HEK293 (cell line): ENCODE measurements at regions not wholly inside any gene's neighbourhood (a gene's known extent, or its start where the extent isn't known, plus 50 kb on each side); places are given as distances from the start of the nearest gene placed in this dataset.
"Not testable (repeated sequence)": the region's sequence is repeated elsewhere in the genome, so short reads cannot be mapped to it uniquely, and the experiment has no call there.

ENCODE experiments used
- CTCF ChIA-PET: fragments of 350-600 bp; formaldehyde crosslinking; extraction: SDS; loops from one replicate; lab custom pipeline; 2021; ENCODE audit warnings: antibody characterized with exemption; lab: Yijun Ruan, JAX
- POLR2A ChIA-PET: fragments of 300-600 bp; formaldehyde crosslinking; extraction: SDS; loops from one replicate; lab custom pipeline; 2020; ENCODE audit warnings: antibody characterized with exemption, inconsistent platforms; lab: Yijun Ruan, JAX
- H3K27ac ChIP-seq: fragments of 200-500 bp; sonication (Bioruptor generic); 2 replicates; pipeline ENCODE4 v1.5.1; 2014; ENCODE audit warnings: low read depth, low read length, control low read depth, inconsistent platforms; ENCODE audit errors: extremely low read depth
- H3K36me3 ChIP-seq, 2 experiments: fragments of 200-500 bp in 1 of 2; sonication (Bioruptor generic) in 1 of 2; 1 replicate in 1 of 2; 2 replicates in 1 of 2; pipeline ENCODE4 v1.5.1; 2014 to 2017; ENCODE audit warnings: inconsistent platforms in 2 of 2, low read length in 2 of 2; ENCODE audit not compliant: control insufficient read depth in 2 of 2, insufficient read depth in 1 of 2
- H3K4me1 ChIP-seq: fragments of 200-500 bp; sonication (Bioruptor generic); 2 replicates; pipeline ENCODE4 v1.5.1; 2014; ENCODE audit warnings: mild to moderate bottlenecking, low read length, inconsistent platforms; ENCODE audit not compliant: control insufficient read depth, insufficient read depth
- H3K4me3 ChIP-seq: 2 replicates; pipeline ENCODE4 v1.5.1; 2011; ENCODE audit warnings: low read depth, mild to moderate bottlenecking, control low read depth, low read length, moderate library complexity
- H3K9me3 ChIP-seq: fragments of 200-500 bp; sonication (Bioruptor generic); 2 replicates; pipeline ENCODE4 v1.5.1; 2014; ENCODE audit warnings: low read depth, low read length, inconsistent platforms; ENCODE audit not compliant: control insufficient read depth, insufficient read depth
- GLI4 ChIP-seq: fragments of 450-650 bp; formaldehyde crosslinking; IDR thresholded peaks from 2 replicates; pipeline ENCODE4 v1.5.1; 2016; ENCODE audit warnings: missing biosample characterization, missing genetic modification characterization
- GLIS1 ChIP-seq: fragments of 450-650 bp; formaldehyde crosslinking; IDR thresholded peaks from 2 replicates; pipeline ENCODE4 v1.5.1; 2016; ENCODE audit warnings: missing biosample characterization, missing genetic modification characterization
- HOXD13 ChIP-seq: sonication (generic); formaldehyde crosslinking; IDR thresholded peaks from 2 replicates; pipeline ENCODE4 v1.8.0; 2022; ENCODE audit warnings: missing genetic modification reagents, borderline replicate concordance
- KLF16 ChIP-seq: fragments of 450-650 bp; formaldehyde crosslinking; IDR thresholded peaks from 2 replicates; pipeline ENCODE4 v1.5.1; 2017; ENCODE audit warnings: missing biosample characterization, missing genetic modification characterization
- SP3 ChIP-seq: fragments of 450-650 bp; formaldehyde crosslinking; IDR thresholded peaks from 2 replicates; pipeline ENCODE4 v1.5.1; 2016; ENCODE audit warnings: missing biosample characterization, missing genetic modification characterization
- WT1 ChIP-seq: fragments of 450-650 bp; formaldehyde crosslinking; IDR thresholded peaks from 2 replicates; pipeline ENCODE4 v1.5.1; 2016; ENCODE audit warnings: missing biosample characterization, missing genetic modification characterization
- ZBTB1 ChIP-seq: fragments of 450-650 bp; formaldehyde crosslinking; IDR thresholded peaks from 2 replicates; pipeline ENCODE4 v1.5.1; 2016; ENCODE audit warnings: missing biosample characterization, missing genetic modification characterization
- ZBTB20 ChIP-seq: fragments of 450-650 bp; formaldehyde crosslinking; IDR thresholded peaks from 2 replicates; pipeline ENCODE4 v1.5.1; 2016; ENCODE audit warnings: missing biosample characterization, missing genetic modification characterization
- ZBTB21 ChIP-seq: fragments of 450-650 bp; formaldehyde crosslinking; IDR thresholded peaks from 2 replicates; pipeline ENCODE4 v1.5.1; 2017; ENCODE audit warnings: missing biosample characterization, missing genetic modification characterization
- ZBTB7A ChIP-seq: fragments of 450-650 bp; formaldehyde crosslinking; IDR thresholded peaks from 2 replicates; pipeline ENCODE4 v1.5.1; 2016; ENCODE audit warnings: low read depth, missing biosample characterization, missing genetic modification characterization
- ZBTB8A ChIP-seq: fragments of 450-650 bp; formaldehyde crosslinking; IDR thresholded peaks from 2 replicates; pipeline ENCODE4 v1.5.1; 2016; ENCODE audit warnings: missing biosample characterization, missing genetic modification characterization
- ZNF132 ChIP-seq: fragments of 450-650 bp; formaldehyde crosslinking; IDR thresholded peaks from 2 replicates; pipeline ENCODE4 v1.5.1; 2017; ENCODE audit warnings: missing biosample characterization, missing genetic modification characterization, borderline replicate concordance
- ZNF223 ChIP-seq: fragments of 450-650 bp; formaldehyde crosslinking; IDR thresholded peaks from 2 replicates; pipeline ENCODE4 v1.5.1; 2016; ENCODE audit warnings: missing biosample characterization, missing genetic modification characterization
- ZNF24 ChIP-seq: fragments of 450-650 bp; formaldehyde crosslinking; IDR thresholded peaks from 2 replicates; pipeline ENCODE4 v1.5.1; 2016; ENCODE audit warnings: missing biosample characterization, missing genetic modification characterization
- ZNF324 ChIP-seq: fragments of 450-650 bp; formaldehyde crosslinking; IDR thresholded peaks from 2 replicates; pipeline ENCODE4 v1.5.1; 2016; ENCODE audit warnings: missing biosample characterization, missing genetic modification characterization
- ZNF335 ChIP-seq: fragments of 450-650 bp; formaldehyde crosslinking; conservative IDR thresholded peaks from 2 replicates; pipeline ENCODE4 v1.5.1; 2016; ENCODE audit warnings: missing biosample characterization, missing genetic modification characterization
- ZNF391 ChIP-seq: fragments of 450-650 bp; formaldehyde crosslinking; IDR thresholded peaks from 2 replicates; pipeline ENCODE4 v1.5.1; 2016; ENCODE audit warnings: low read depth, missing biosample characterization, missing genetic modification characterization, borderline replicate concordance
- ZNF394 ChIP-seq: fragments of 450-650 bp; formaldehyde crosslinking; IDR thresholded peaks from 2 replicates; pipeline ENCODE4 v1.5.1; 2016; ENCODE audit warnings: missing biosample characterization, missing genetic modification characterization, mild to moderate bottlenecking, moderate library complexity, borderline replicate concordance
- ZNF501 ChIP-seq: fragments of 450-650 bp; formaldehyde crosslinking; IDR thresholded peaks from 2 replicates; pipeline ENCODE4 v1.5.1; 2016; ENCODE audit warnings: missing biosample characterization, missing genetic modification characterization
- ZNF549 ChIP-seq: fragments of 450-650 bp; IDR thresholded peaks from 2 replicates; pipeline ENCODE4 v1.5.1; 2018; ENCODE audit warnings: missing biosample characterization, missing genetic modification characterization, mild to moderate bottlenecking, inconsistent platforms, moderate library complexity
- ZNF600 ChIP-seq: fragments of 450-650 bp; formaldehyde crosslinking; IDR thresholded peaks from 2 replicates; pipeline ENCODE4 v1.5.1; 2016; ENCODE audit warnings: missing biosample characterization, missing genetic modification characterization
- ZNF629 ChIP-seq: fragments of 450-650 bp; formaldehyde crosslinking; IDR thresholded peaks from 2 replicates; pipeline ENCODE4 v1.5.1; 2017; ENCODE audit warnings: missing biosample characterization, missing genetic modification characterization
- ZNF660 ChIP-seq: fragments of 450-650 bp; IDR thresholded peaks from 2 replicates; pipeline ENCODE4 v1.5.1; 2018; ENCODE audit warnings: missing biosample characterization, mild to moderate bottlenecking, missing genetic modification characterization
- ZNF747 ChIP-seq: fragments of 450-650 bp; formaldehyde crosslinking; IDR thresholded peaks from 2 replicates; pipeline ENCODE4 v1.5.1; 2016; ENCODE audit warnings: missing biosample characterization, missing genetic modification characterization
- ZNF792 ChIP-seq: fragments of 450-650 bp; formaldehyde crosslinking; IDR thresholded peaks from 2 replicates; pipeline ENCODE4 v1.5.1; 2016; ENCODE audit warnings: missing biosample characterization, missing genetic modification characterization
- ZSCAN23 ChIP-seq: fragments of 450-650 bp; formaldehyde crosslinking; IDR thresholded peaks from 2 replicates; pipeline ENCODE4 v1.5.1; 2016; ENCODE audit warnings: missing biosample characterization, missing genetic modification characterization
- TF ChIP-seq, protein P1 (sequence below): fragments of 450-650 bp; formaldehyde crosslinking; IDR thresholded peaks from 2 replicates; pipeline ENCODE4 v1.5.1; 2016; ENCODE audit warnings: missing biosample characterization, missing genetic modification characterization
- TF ChIP-seq, protein P2 (sequence below): fragments of 450-650 bp; formaldehyde crosslinking; IDR thresholded peaks from 2 replicates; pipeline ENCODE4 v1.5.1; 2016; ENCODE audit warnings: missing biosample characterization, missing genetic modification characterization

DNA sequence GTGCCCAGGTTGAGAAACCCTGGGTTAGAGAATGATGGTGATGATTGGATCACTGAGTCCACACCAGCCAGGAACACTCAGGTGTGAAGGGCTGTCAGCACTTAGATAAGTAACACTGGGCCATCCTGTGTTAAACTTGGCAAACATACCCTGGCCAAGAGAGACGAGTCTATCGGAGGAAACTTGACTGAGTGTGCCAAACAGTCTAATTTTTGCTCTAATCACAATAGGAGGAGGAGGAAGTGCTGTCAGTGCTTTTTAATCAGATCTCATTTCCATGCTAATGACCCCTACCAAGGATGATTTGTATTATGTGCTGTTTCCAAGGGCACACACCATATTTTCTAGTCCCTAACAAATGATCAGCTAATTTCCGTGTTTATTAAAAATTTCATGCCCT, 63.8 kb upstream of the SEC11C start:
- H3K4me3 ChIP-seq, result no peak overlapping the region
- TF ChIP-seq ZNF747 (tag by site-specific recombination) (no peak), HOXD13 (CRISPR knock-in tag) (no peak), ZNF132 (no peak), ZNF629 (no peak), ZNF335 (no peak), ZSCAN23 (tag by site-specific recombination) (no peak), ZBTB20 (tag by site-specific recombination) (no peak), ZBTB8A (tag by site-specific recombination) (no peak), GLI4 (tag by site-specific recombination) (no peak), ZNF549 (no peak), ZNF600 (tag by site-specific recombination) (no peak), ZNF501 (no peak)
- TF ChIP-seq, protein P1, sequence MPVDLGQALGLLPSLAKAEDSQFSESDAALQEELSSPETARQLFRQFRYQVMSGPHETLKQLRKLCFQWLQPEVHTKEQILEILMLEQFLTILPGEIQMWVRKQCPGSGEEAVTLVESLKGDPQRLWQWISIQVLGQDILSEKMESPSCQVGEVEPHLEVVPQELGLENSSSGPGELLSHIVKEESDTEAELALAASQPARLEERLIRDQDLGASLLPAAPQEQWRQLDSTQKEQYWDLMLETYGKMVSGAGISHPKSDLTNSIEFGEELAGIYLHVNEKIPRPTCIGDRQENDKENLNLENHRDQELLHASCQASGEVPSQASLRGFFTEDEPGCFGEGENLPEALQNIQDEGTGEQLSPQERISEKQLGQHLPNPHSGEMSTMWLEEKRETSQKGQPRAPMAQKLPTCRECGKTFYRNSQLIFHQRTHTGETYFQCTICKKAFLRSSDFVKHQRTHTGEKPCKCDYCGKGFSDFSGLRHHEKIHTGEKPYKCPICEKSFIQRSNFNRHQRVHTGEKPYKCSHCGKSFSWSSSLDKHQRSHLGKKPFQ, result no peak
- TF ChIP-seq, all 188 proteins: peak for 0
- H3K36me3 ChIP-seq, result no peaks in the 10 kb centered on the region
- no peaks in the 10 kb centered on the region for H3K9me3 ChIP-seq
- H3K27ac ChIP-seq, result no peak overlapping the region
- H3K4me1 ChIP-seq, result peaks cover 14% of the 10 kb centered on the region
- ChIA-PET POLR2A (no interaction called here), CTCF (interaction anchor here (0.7 to 3.2 kb wide), 4 partner anchors 173 to 745 kb away, joined by 3 to 16 read pairs (median 8); no protein-coding TSS in a partner anchor)

DNA sequence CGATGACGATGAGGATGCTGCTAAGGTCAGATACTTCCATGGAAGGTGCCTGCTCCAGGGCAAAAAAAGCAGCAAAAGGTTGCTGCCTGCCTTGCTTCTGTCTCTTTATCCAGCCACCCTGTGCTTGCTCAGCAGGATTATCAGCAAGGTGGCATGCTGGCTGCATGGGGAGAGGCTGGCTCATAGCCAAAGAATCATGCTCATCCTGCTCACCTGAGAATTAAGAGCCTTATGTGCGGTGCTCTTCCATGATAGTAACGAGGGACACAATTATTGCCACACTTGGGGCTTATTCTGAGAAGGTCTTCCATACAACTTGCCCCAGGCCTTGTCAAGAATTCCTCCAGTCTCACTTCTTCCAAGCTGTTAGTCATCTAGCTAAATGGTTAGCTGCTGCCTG, 60.4 kb upstream of the SEC11C start:
- no peaks in the 10 kb centered on the region for H3K9me3 ChIP-seq
- H3K4me3 ChIP-seq, result no peak overlapping the region
- H3K36me3 ChIP-seq, result no peaks in the 10 kb centered on the region
- H3K27ac ChIP-seq, result no peak overlapping the region
- CTCF ChIA-PET, result interaction anchor here (0.6 to 1.5 kb wide), 3 partner anchors 9 to 323 kb away, joined by 3 to 10 read pairs (median 6); no protein-coding TSS in a partner anchor
- no peak for TF ChIP-seq ZBTB1 (tag by site-specific recombination)
- no peak for TF ChIP-seq ZNF132
- TF ChIP-seq, protein P1, result no peak
- no peak for TF ChIP-seq SP3 (tag by site-specific recombination)
- no peak for TF ChIP-seq ZBTB7A (tag by site-specific recombination)
- 0 out of 2 replicates have a peak, but pooled peaks have one; percentile 19 for TF ChIP-seq ZNF792 (tag by site-specific recombination)
- peaks cover 16% of the 10 kb centered on the region for H3K4me1 ChIP-seq
- POLR2A ChIA-PET, result interaction anchor here (0.7 to 1.3 kb wide), 4 partner anchors 9 to 408 kb away, joined by 3 read pairs; partner anchors contain the start of gene MALT1

DNA sequence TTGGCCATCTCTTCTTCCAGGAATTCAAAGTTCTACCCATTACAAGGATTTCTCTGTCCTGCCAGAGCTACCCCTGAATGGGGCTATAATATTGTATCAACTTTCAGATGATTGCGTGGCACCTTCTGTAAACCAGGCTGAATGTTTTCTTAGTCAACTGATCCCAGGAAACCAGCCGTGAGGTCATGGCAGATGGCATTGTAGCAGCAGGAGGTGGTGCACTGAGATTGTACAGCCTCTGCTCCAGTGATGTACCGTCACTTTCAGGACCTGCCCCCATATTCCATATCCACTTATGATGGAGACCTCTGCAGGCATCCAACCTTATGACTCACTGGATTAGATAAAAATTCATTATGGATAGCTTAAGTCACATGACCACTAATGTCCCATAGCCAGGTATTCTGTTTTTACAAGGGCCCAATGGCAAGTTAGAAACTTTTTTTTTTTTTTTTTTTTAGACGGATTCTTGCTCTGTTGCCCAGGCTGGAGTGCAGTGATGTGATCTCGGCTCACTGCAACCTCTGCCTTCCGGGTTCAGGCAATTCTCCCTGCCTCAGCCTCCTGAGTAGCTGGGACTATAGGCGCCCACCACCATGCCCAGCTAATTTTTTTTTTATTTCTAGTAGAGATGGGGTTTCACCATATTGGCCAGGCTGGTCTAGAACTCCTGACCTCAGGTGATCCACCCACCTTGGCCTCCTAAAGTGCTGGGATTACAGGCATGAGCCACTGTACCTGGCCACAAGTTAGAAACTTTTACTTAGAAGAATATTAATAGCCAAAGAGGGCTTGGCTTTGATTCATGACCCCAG, 59.8 kb upstream of the SEC11C start:
- not testable (repeated sequence) for H3K36me3 ChIP-seq, H3K27ac ChIP-seq, H3K9me3 ChIP-seq, H3K4me3 ChIP-seq
- CTCF ChIA-PET, result interaction anchor here (0.6 to 1.5 kb wide), 5 partner anchors 9 to 322 kb away, joined by 3 to 10 read pairs (median 3); no protein-coding TSS in a partner anchor
- H3K4me1 ChIP-seq, result peaks cover 16% of the 10 kb centered on the region
- POLR2A ChIA-PET, result interaction anchor here (0.7 to 1.3 kb wide), 5 partner anchors 9 to 527 kb away, joined by 3 to 4 read pairs (median 3); partner anchors contain the start of gene MALT1
- peak; percentile 46; the same call in 1 of the 2 replicates for TF ChIP-seq WT1
- TF ChIP-seq ZBTB21 (tag by site-specific recombination), result peak; percentile 79
- TF ChIP-seq ZNF394, result peak; percentile 68
- TF ChIP-seq ZNF660 (tag by site-specific recombination), result 0 out of 2 replicates have a peak, but pooled peaks have one; percentile 61
- 0 out of 2 replicates have a peak, but pooled peaks have one; percentile 30 for TF ChIP-seq ZNF223 (tag by site-specific recombination)
- 0 out of 2 replicates have a peak, but pooled peaks have one; percentile 50 for TF ChIP-seq KLF16 (tag by site-specific recombination)
- TF ChIP-seq ZNF24 (tag by site-specific recombination), result peak; percentile 87
- peak; percentile 89 for TF ChIP-seq GLIS1 (tag by site-specific recombination)
- peak; percentile 58; the same call in 1 of the 2 replicates for TF ChIP-seq ZNF324 (tag by site-specific recombination)
- TF ChIP-seq ZNF501, result peak; percentile 85; the same call in 1 of the 2 replicates
- TF ChIP-seq ZNF391 (tag by site-specific recombination), result peak; percentile 59; the same call in 1 of the 2 replicates
- TF ChIP-seq, protein P2, sequence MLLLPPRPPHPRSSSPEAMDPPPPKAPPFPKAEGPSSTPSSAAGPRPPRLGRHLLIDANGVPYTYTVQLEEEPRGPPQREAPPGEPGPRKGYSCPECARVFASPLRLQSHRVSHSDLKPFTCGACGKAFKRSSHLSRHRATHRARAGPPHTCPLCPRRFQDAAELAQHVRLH (tag by site-specific recombination), result peak; percentile 97
